ENCODE measurements at regions not wholly inside any gene's neighbourhood (a gene's known extent, or its start where the extent isn't known, plus 50 kb on each side); places are given as distances from the start of the nearest gene placed in this dataset.

DNA sequence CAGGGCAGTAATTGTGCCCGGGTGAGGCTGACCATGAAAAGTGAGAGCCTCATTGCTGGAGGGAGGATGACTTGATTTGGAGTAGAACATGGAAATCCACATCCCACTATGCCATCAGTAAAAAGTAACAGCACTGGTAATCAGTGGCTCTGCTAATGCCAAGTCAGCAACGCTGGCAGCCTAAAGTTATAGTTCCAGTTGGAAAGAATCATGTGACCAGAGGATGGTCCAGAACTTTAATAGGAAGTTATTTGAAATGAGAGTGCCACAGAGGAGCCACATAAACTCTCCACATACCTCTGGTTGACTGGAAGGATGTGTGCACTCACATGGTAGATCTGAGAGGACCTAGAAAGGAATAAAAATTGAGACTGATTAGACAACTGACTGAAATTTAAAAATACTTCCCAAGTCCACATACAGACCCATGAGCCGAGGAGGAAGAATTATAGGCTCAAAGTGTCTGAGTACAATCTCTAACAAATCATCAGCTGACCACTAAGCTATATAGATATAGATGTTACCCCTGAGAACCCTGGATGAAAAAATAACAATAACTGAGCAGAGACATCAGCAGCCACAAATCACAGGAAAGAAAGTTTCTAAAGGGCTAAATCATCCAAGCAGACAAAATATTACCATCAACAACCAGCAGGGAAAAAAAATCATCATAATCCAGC lies 346.8 kb downstream of the STK39 start:
- DNase-seq = no peak

DNA sequence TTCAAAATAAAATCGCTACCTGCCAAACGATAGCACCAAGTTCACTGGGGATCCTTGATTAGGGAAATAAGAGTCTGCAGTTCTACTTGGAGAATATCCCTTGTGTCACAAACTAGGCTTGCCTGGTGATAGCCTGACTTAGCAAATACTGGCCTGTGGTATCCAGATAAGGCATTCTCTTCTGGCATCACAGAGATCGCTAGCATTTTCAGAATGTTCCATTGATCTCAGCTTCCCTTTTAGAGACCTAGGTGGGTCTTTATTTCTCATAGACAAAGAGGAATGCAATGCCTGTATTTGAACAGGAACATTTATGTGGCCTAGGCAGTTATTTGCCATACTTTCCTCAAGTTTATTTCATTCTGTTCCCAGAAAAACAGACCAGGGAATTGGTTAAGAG lies 349.1 kb downstream of the STK39 start:
- no peak for DNase-seq

DNA sequence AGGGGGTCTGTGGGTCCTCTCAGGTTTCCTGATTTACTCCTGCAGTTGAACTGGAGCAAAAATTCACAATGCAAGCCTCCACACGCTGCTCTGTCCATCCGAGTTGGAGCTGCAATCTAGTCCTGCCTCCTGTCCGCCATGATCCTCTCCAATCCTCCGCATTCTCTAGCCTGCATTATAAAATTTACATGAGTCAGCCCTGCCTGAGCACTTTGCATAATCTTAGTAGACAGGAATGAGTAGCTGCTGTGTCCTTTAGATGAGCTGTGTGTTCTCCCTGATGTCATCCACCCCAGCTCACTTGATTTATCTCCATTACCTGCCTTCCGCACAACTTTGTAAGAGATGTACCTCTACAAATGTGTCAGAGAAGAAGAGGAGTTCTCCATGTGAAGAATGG lies 355.6 kb downstream of the STK39 start:
- no peak for DNase-seq

DNA sequence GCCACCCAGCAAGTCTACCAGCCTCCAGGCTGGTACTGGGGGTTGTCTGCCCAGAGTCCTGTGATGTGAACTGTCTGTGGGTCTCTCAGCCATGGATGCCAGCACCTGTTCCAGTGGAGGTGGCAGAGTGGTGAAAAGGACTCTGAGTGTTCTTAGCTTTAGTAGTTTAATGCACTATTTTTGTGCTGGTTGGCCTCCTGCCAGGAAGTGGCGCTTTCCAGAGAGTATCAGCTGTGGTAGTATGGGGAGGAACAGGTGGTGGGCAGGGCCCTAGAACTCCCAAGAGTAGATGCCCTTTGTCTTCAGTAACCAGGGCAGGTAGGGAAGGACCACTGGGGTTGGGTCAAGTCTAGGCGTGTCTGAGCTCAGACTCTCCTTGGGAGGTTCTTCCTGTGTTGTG lies 356.7 kb downstream of the STK39 start:
- DNase-seq = no peak

DNA sequence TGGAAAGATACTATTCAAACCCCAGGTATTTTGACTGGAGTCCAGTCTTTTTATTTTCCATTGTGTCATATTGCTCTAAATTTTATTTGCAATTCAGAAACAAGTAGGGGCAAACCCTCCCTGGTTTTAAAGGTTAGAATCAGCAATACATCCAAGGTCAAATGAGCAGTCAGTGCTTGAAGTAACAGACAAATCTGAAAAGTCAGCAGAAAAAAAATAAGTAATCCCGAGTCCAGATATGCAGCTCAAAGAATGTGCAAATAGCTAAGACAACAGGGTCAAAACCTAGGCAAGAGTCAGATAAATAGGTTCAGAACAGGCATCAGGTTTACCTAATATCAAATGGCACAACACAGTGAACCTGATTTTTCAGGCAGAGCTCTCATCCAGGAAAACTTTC lies 367.0 kb downstream of the STK39 start:
- DNase-seq = no peak

DNA sequence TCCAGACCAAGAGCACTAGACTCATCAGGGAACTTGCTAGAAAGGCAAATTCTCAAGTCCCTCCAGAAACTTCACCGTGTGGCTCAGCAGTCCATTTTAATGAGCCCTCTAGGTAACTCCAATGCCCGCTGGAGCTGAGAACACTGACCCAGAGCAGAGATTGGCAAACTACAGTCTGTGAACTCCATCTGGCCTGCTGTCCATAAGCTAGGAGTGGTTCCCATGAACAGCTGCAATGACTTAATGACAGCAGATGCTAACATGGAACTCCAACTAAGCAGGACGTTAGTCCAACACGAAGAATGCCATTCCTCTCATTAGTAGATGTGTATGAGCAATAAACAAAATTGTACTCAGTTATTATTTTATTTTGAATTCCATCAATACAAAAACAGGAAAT lies 371.9 kb downstream of the STK39 start:
- no peak for DNase-seq

DNA sequence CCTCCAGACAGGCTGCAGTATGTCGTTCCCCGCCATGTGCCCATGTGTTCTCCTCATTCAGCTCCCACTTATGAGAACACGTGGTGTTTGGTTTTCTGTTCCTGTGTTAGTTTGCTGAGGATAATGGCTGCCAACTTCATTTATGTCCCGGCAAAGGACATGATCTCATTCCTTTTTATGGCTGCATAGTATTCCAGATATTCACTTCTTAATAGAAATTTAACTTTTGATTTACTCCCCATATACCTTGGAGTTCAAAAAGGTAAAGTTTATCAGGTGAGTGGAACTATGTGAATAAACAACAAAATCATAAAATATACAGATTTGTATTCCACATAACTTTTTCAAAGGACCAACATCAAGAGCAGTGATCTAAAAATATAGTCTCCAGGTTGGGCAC lies 372.6 kb downstream of the STK39 start:
- no peak for DNase-seq

DNA sequence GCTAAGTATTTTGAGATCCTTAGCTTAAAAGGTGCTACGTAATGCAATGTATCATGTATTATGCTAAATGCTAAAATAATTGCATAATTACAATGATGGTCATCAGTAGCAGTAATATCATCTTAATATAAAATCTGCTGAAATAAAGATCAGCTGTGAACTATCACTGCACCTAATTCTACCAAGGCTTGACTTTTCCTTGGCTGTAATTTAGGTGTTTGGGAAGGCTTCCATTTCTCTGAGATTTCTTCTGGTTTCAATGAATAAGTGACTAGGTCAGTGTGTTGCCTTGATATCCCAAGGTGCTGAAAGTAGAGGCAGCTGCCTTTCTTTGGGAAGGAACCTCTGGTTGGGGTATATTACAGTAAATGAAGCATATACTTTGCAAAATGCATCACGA lies 376.1 kb downstream of the STK39 start:
- no peak for DNase-seq

DNA sequence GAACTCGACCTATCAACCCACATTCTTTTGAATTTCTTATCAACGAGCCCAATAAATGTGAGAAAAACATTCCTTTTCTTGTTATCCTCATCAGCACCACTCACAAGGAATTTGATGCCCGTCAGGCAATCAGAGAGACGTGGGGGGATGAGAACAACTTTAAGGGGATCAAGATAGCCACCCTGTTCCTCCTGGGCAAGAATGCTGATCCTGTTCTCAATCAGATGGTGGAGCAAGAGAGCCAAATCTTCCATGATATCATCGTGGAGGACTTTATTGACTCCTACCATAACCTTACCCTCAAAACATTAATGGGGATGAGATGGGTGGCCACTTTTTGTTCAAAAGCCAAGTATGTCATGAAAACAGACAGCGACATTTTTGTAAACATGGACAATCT lies 378.2 kb downstream of the STK39 start:
- no peak for DNase-seq

DNA sequence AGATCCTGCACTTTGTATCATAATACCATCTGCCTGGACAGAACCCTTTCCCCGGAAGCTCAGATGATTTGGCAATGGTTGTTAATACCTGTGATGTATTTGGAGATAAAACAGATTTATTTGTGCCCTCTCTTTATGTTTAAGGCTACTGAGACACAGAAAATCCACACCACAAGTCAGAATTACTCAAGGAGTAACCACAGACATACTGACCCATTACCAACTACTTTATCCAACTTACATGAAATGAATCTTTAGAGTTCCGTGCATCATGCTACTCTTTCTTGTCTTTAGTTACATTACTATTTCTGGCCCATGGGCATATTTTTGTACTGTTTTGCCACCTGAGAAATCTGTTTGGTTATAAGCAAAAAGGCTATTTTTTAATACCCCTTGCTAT lies 384.0 kb downstream of the STK39 start:
- no peak for DNase-seq

DNA sequence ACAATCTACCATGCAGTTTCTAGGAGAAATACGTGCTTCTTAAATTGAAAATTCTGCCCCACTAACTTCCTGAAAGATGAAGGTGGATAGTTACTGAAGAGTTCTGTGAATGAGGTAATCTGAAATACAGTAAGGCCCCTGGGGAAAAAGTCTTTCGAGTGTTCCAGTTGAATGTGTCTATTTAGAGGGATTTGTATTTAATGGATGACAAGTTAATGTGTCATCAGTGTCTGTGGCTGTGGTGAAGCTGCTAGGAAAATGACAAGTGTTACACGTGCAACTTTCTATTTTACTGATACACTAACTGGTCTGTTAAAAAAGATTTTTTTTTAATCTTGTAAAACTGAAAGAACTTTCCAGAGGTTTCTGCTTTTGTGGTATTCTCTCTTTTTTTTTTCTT lies 384.6 kb downstream of the STK39 start:
- no peak for DNase-seq

DNA sequence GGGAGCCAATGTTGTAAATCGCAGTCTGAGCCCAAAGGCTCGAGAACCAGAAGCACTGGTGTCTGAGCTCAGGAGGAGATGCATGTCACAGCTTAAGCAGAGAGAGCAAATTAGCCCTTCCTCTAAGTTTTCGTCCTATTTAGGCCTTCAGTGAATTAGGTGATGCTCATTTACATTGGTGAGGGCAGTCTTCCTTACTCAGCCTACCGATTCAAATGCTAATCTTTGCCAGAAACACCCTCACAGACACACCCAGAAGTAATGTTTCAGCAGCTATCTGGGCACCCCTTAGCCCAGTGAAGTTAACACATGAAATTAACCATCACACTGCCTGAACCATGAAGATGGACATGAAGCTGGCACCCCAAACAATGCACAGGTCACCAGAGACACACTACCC lies 385.1 kb downstream of the STK39 start:
- no peak for DNase-seq

DNA sequence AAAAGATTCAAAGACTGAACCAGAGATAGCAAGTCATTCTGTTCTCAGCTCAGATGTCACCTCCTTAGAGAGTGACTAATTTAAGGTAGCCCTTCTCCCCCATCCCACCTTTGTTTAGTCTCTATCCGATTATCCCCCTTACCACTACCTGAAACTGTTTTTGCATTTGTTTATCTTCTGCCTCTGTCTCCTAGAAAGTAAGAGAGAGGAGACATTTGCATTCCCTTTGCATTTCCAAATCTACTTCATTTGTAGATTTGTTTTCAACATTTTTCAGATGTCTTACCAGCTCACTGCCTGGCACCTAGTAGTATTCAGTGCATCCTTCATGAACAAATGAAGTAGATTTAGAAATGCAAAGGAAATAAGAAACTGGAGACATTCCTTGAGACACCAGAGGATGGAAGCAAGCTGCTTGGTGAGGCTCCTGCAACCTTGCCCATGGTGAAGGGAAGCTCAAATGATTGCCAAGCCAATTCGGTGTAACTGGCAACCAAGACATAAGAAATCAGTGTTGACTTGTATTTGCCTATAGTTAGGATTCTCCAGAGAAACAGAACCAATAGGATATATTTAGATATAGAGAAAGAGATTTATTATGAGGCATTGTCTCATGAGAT lies 385.7 kb downstream of the STK39 start:
- no peak for DNase-seq

DNA sequence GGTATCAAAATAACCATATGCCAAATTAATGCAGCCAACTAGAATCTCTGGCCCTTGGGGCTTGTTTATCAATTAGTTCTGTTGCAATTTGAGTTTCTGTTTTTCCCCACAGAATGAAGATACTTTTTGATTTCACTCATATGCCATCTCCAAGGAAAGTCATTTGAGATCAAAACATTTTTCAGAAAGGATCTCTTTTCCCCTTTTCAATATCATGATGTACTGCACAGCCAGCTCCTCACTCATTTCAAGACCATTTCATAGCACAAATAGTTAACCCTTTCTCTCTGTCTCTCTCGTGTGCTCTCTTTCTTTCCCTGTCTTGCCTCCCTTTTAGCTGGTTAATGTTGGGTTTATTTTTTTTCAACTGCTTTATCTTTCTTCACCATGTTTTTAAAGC lies 387.3 kb downstream of the STK39 start:
- DNase-seq = no peak

DNA sequence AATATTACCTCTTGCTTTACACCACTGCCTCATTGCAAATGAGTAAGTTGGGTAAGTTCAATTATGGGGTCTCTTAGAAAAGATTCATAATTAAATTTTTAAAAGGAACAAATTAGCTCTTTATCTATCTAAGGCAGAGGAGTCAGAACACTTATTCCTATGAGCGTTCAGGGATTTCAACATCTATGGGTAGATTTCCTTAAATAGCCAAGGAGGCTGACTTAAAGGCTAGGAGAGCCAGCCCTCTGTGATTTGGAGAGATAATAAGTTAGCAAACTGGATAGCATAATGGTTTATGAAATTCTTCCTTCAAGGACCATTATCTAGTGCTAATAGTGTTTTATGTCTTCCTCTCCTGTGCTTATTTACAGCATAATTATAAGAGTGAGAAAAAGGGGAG lies 387.7 kb downstream of the STK39 start:
- DNase-seq = no peak

DNA sequence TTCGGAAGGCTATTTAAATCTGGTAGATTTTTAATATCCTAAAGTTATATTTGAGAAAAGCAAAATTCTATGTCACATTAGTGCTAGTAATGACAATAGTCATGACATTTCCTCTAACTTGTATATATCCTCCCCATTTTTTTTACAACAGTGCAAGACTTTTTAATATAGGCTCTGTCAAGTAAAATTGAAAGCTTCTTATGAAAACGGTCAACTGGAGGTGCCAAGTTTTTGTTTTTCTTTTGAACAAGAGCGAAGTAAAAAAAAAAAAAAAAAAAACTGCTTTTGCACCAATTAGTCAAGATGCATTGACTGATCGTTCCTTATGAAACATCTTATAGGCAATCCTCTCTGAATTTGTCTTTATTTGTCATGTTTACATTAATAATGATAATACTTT lies 389.3 kb downstream of the STK39 start:
- DNase-seq = no peak

DNA sequence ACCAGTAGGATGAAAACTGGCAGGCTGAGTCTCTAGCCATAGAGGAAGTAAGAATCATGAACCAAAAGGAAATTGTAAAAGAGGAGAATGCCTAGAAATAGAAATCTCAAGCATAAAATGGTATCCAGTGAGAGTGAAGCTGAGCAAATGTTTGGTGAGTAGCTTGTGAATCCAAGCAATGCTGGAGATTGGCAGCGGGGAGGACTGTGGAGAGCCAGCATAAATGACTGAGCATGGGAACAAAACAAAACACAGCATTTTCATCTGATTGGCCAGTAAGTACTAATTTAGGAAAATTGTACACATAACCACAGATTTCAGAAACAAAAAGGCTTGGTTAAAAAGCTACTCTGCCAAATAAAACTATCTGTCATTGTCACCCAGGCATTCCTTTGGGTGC lies 390.0 kb downstream of the STK39 start:
- no peak for DNase-seq

DNA sequence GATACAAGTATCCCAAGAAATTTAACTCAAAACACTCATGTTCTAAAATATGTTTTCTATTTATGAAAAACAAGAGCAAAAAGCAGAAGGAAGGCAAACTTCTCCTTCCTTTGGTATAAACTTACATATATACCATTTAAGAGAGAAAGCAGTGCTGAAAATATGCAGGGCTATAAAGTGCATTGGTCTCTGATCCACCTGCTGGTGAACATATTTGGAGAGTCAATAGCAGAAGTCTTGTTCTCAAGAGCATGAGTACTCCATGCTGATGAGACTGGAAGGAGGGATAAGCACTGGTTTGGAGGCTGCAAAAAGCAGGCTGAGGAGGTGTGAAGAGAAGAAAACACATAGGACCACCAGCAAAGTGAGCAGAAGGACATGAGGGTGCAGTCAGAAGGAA lies 391.2 kb downstream of the STK39 start:
- DNase-seq = no peak

DNA sequence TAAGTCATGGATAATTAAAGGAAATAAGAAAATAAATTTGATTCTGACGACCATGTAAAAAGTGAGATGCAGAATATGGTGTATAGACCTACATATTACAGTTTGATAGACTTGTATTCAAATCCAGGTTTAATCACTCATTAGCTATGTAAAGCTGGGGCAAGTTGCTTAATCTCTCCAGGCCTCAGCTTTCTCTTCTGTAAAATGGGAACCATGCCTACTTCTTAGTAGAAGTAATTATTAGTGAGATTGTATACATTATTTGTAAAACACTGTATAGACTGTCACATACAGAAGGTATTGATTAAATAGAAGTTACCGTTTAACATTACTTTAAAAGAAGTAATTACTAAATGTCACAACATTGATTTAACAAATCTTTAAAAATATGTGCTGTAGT lies 392.2 kb downstream of the STK39 start:
- no peak for DNase-seq

DNA sequence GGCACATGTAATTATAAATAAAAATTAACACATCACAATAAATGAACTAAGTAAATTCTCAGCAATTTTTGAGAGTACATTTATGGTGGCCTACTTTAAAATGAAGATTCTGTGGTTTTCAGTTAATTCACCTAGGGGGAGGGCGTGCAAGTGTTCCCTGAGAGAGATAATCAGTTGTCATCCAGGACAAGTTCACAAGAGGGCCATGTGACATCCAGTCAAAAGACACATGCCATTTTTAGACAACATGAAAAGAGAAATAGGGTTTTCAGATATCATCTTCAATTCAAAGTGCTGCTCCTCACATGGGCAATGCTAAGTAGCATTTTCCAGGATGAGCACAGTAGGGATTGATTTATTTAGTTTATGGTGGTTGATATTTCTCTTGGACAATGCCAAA lies 393.7 kb downstream of the STK39 start:
- DNase-seq = no peak

DNA sequence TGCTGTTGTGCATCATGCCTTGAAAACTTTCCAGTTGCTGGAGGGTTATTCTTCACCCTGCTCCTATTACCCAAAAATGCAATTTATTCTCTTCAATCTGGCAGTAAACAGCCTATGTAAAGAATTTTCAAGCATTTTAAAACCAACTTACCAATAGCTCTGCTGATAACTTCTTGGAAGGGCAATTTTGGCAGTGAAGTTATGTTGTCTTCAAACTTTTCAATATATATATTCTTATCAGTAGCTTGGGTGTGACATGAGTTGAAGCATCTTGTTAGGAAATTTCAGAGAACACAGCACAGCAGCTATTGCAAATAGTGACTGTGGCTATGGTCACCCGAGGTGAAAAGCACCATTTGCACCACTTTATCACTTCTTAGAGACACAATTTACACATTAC lies 395.5 kb downstream of the STK39 start:
- DNase-seq = no peak

DNA sequence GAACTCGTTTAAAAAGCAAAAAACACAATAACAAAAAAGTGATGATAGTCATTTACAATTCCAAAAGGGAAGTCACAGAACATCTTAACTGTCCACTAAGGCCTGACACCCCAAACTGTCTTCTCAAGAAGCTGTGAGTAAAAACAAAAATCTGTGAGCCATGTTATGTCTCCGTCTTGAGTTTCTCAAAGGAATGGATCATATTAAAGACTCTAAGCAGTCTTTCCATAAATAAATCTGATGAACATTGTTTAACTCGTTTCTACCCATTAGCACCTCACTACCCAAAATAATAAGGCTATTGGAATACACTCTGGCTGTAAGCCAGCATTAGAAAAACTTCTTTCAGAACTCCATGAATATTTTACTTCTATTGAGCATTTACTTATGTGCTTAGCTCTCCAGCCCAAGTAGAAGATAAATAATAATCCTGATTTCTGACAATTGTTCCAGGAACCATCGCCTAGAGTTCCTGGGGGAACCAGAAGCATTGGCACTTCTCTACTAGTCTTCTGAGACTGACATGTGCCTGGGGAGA lies 396.0 kb downstream of the STK39 start:
- no peak for DNase-seq

DNA sequence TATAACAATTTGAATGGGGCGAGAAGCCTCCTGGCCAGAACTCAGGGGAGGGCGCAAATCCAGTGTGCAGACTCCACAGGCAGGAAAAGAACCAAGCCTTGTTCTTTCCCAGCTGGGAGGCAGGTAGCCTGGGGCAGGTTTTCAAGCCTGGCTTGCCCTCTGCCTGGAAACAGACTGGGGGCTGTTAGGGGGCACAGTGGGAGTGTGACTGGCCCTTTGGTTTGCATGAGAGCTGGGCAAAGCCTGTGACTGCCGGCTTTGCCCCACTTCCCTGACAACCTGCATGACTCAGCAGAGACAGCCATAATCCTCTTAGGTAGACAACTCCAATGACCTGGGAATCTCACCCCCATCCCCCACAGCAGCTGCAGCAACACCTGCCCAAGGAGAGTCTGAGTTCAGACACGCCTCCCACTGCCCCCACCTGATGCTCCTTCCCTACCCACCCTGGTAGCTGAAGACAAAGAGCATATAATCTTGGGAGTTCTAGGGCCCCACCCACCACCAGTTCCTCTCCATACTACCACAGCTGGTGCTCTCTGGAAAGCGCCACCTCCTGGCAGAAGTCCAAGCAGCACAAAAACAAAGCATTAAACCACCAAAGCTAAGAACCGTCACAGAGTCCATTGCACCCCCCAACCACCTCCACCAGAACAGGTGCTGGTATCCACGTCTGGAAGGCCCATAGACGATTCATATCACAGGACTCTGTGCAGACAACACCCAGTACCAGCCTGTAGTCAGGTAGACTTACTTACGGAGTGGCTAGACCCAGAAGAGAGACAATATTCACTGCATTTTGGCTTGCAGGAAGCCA lies 402.5 kb downstream of the STK39 start:
- peak; percentile 27 for DNase-seq

DNA sequence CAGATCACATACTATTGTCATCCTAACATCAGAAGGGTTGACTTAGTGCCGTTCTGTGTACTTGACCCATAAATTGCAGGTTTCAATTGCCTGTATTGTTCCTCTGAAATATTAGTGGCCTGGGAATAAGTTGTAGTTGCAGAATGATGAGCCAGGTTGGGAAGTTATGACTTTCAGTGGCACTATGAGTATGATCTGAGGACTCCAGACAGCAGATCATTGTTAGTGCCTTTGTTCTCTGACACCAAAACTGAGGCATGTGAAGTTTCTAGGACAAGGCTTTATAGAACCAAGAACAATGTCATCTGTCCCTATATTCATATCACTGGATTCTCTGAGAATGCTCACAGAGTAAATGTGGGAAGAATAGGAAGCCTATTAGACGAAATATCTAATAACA lies 403.7 kb downstream of the STK39 start:
- DNase-seq = no peak

All from stimulated activated CD8-positive, alpha-beta memory T cell treated with anti-CD3 and anti-CD28 coated beads, Interleukin-4, amount 100 ng/mL, for 48 hours (primary cell).